PC-9 (cell line): ENCODE measurements at regions not wholly inside any gene's neighbourhood (a gene's known extent, or its start where the extent isn't known, plus 50 kb on each side); places are given as distances from the start of the nearest gene placed in this dataset.

Source experiments
- CTCF ChIP-seq: fragments of 200-600 bp; sonication (generic); conservative IDR thresholded peaks from 2 replicates; pipeline ENCODE4 v1.6.1; 2017; ENCODE audit warnings: mixed run types, antibody characterized with exemption, mild to moderate bottlenecking, moderate library complexity
- EZH2 ChIP-seq: fragments of 200-600 bp; sonication (generic); IDR thresholded peaks from 2 replicates; pipeline ENCODE4 v1.8.0; 2017; ENCODE audit warnings: antibody characterized with exemption, low read depth

- TF ChIP-seq EZH2 (no peak), CTCF (0 out of 2 replicates have a peak, but pooled peaks have one; percentile 23)
Observed at GRCh38 chr12:87266305-87266704, 762.9 kb downstream of the C12orf50 start.
